Mucosa of rectum (tissue), 2 donors: ENCODE measurements at regions not wholly inside any gene's neighbourhood (a gene's known extent, or its start where the extent isn't known, plus 50 kb on each side); places are given as distances from the start of the nearest gene placed in this dataset.

Source experiments
- H3K27ac ChIP-seq, 2 donors: one replicate each; pipeline ENCODE4 v1.7.0; 2013; ENCODE audit warnings: inconsistent platforms in 2 of 2, low read depth in 2 of 2, low read length in 2 of 2
- H3K27me3 ChIP-seq, 2 donors: one replicate each; pipeline ENCODE4 v1.7.0; 2013; ENCODE audit warnings: low read length in 2 of 2; ENCODE audit not compliant: control insufficient read depth in 2 of 2, insufficient read depth in 2 of 2
- H3K36me3 ChIP-seq, 2 donors: one replicate each; pipeline ENCODE4 v1.7.0; 2013; ENCODE audit warnings: low read length in 2 of 2; ENCODE audit not compliant: control insufficient read depth in 2 of 2, insufficient read depth in 2 of 2
- H3K4me1 ChIP-seq, 2 donors: one replicate each; pipeline ENCODE4 v1.7.0; 2013; ENCODE audit warnings: low read length in 2 of 2, mild to moderate bottlenecking in 1 of 2; ENCODE audit not compliant: control insufficient read depth in 2 of 2, insufficient read depth in 2 of 2
- H3K4me3 ChIP-seq, 2 donors: one replicate each; pipeline ENCODE4 v1.7.0; 2013; ENCODE audit warnings: low read length in 2 of 2
- H3K9ac ChIP-seq, 2 donors: one replicate each; pipeline ENCODE4 v1.7.0; 2013; ENCODE audit warnings: low read length in 2 of 2, low read depth in 1 of 2, mild to moderate bottlenecking in 1 of 2
- H3K9me3 ChIP-seq, 2 donors: one replicate each; pipeline ENCODE4 v1.7.0; 2013; ENCODE audit warnings: low read length in 2 of 2; ENCODE audit not compliant: control insufficient read depth in 2 of 2
- donor health status: healthy.
- donor health status: Normal muscosa, but diverticular disease.

DNA sequence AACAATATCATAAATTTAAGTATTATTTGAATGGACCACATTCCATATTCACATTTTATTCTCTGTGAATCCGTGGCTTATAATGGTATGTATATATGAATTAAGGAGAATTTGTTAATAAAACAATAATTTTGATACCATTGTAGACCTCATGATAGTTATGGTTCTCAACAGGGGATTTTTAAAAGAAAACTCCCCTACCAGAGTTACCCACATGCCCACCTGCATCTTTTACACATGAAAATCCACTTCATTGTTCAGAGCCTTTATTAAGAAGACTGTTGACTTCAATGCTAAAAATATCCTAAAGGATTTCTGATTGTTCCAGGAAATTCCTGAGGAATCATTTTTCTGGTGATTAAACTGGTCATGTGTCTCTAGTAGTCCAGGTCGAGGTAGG is 557.7 kb upstream of the MEF2C start:
- no peak overlapping the region for H3K4me3 ChIP-seq
- no peaks in the 10 kb centered on the region for H3K9me3 ChIP-seq
- no peaks in the 10 kb centered on the region for H3K4me1 ChIP-seq
- H3K27ac ChIP-seq = no peak overlapping the region
- no peaks in the 10 kb centered on the region for H3K27me3 ChIP-seq
- no peak overlapping the region for H3K9ac ChIP-seq
- no peaks in the 10 kb centered on the region for H3K36me3 ChIP-seq

DNA sequence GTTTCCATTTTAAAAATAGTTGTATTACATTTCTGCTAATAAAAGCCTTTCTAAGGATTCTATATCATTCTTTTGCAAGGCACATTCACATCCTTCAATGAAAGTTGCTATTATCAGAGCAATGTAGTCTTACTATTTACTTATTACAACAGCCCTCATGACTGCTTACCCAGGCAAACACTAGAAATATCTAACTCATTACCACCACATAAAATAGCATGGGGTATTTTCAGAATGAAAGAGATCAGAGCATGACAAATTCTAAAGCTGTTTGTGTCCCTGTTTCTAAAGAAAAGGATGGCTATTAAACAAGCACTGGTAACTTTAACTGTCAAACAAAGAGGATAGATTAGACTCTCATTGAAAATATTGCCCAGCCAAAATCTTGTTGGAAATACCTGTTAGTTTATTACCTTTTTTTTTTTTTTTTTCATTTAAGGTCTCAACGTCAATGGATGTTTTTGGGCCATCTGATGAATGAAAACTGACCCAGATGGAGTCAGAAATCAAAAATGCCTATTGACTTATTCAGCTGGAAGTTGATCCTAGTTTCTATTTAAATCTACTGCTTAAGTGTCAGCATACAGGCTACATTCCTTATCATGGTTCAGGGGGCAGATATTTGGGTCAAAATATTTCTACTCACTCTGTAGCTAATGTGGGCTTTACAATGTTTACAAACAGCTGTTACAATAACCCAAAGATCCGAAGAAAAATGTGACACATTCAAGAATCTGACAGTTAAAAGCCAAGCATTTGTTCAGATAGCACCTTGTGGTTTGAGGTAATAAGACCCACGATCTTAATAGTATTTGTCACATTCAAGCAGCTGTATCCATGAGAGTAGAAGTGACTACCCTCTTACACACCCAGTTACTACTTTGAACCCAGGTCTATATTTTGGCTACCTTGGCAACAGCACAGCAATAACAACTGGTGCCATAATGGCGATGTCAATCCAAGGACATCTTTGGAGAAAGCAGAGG is 554.8 kb upstream of the MEF2C start:
- Histone ChIP-seq H3K4me3 (no peak overlapping the region), H3K27ac (no peak overlapping the region)

DNA sequence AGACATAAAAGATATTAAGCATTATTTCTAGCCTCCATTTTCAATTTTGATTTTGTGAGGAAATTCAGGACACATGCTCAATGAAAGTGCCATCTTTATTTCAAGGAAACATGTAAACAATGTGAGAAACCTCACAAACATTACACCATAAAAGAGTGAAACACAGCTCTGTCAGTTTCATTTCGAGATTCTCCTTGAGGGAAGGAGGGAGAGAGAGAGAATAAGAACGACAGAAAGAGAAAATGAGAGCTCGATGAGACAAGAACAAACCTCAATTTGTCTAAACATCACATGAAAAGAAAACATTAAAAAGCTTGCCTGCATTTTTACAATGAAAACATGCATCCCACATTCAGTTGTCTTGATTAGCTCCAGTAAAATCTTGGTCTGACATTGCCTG is 553.5 kb upstream of the MEF2C start:
- Histone ChIP-seq H3K36me3 (no peaks in the 10 kb centered on the region), H3K4me3 (no peak overlapping the region), H3K4me1 (no peaks in the 10 kb centered on the region), H3K9ac (no peak overlapping the region), H3K27ac (no peak overlapping the region), H3K9me3 (no peaks in the 10 kb centered on the region), H3K27me3 (no peaks in the 10 kb centered on the region)

More for the DNA sequence above, 554.8 kb upstream of the MEF2C start:
- Histone ChIP-seq H3K9me3 (no peaks in the 10 kb centered on the region), H3K27me3 (no peaks in the 10 kb centered on the region), H3K9ac (no peak overlapping the region), H3K4me1 (no peaks in the 10 kb centered on the region), H3K36me3 (no peaks in the 10 kb centered on the region)

DNA sequence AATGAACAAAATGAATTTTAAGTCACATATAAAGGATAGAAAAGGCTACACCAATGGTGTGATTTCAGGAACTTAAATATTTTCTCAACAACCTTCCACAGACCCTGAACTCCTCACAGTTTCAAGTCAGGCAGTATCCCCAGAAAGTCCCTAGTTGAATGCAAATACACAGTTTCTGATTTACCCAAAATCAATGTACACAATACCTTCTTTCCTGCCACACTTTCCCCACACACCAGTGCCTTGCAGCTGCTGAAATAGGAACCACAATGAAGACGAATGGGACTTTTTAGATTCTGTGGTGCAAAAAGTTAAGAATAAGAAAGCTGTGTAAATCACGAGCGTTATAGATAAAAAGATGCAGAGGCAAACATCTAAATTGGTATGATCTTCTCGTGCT is 552.4 kb upstream of the MEF2C start:
- H3K36me3 ChIP-seq = no peaks in the 10 kb centered on the region
- no peak overlapping the region for H3K27ac ChIP-seq
- H3K4me1 ChIP-seq = no peaks in the 10 kb centered on the region
- no peaks in the 10 kb centered on the region for H3K27me3 ChIP-seq
- no peak overlapping the region for H3K9ac ChIP-seq
- no peak overlapping the region for H3K4me3 ChIP-seq
- no peaks in the 10 kb centered on the region for H3K9me3 ChIP-seq

DNA sequence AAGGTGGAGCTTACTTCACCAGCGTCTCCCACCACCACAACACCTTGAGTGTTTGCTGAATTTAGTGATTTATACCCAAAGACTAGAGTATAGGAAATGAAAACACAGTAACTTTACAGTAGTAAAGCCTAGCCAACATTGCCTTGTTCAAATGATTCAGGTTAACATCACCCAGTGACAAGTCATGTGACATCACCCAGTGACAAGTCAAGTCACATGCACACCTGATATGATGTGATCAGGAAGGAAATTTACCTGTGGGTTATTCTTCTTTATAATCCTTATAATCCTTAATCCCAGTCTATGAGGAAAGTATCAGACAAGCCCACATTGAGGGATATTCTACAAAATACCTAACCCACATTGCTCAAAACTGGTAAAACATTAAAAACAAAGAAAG is 545.6 kb upstream of the MEF2C start:
- H3K4me1 ChIP-seq = no peaks in the 10 kb centered on the region
- H3K27ac ChIP-seq = no peak overlapping the region
- H3K4me3 ChIP-seq = no peak overlapping the region
- H3K9me3 ChIP-seq = no peaks in the 10 kb centered on the region
- H3K36me3 ChIP-seq = no peaks in the 10 kb centered on the region
- H3K9ac ChIP-seq = no peak overlapping the region
- no peaks in the 10 kb centered on the region for H3K27me3 ChIP-seq

DNA sequence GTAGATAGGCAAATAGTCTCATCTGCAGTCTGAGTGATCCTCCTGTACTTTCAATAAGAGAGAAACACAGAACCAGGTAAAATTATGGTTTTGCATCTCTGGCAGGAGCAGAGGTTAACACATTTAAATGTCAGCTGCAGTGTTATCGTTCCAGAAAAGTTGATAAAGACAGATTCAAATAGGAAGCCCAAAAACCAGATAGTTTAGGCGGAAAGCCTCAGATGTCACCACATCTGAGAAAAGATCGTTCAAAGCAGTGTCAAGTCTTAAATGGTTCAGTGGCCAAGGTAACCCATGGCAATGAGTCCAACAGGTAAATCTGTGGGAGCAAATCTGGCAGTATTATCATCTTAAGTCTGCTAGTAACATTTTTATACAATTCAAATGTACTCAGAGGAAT is 542.1 kb upstream of the MEF2C start:
- H3K4me3 ChIP-seq = no peak overlapping the region
- peaks cover 0 to 7% of the 10 kb centered on the region in 2 donors for H3K4me1 ChIP-seq
- no peaks in the 10 kb centered on the region for H3K36me3 ChIP-seq
- H3K27ac ChIP-seq = no peak overlapping the region
- H3K27me3 ChIP-seq = no peaks in the 10 kb centered on the region
- no peak overlapping the region for H3K9ac ChIP-seq
- no peaks in the 10 kb centered on the region for H3K9me3 ChIP-seq

DNA sequence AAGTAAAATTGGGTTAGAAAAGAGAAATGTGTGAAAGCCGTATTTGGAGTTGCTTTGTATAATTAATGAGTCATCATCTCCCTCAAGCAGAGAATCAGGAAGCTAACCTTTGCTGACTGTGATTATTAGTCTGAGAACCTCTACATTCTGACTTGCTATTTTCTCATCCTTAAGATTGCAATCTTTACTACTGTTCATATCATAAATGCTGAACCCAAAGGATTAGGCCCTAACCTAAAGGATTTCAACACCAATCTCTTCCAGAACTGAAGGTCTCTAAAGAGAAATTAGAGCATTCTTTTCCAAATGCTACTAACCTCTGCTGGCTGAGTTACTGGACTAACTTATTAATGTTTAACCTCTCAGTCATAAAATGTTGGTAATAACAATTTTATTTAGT is 538.1 kb upstream of the MEF2C start:
- no peak overlapping the region for H3K9ac ChIP-seq

DNA sequence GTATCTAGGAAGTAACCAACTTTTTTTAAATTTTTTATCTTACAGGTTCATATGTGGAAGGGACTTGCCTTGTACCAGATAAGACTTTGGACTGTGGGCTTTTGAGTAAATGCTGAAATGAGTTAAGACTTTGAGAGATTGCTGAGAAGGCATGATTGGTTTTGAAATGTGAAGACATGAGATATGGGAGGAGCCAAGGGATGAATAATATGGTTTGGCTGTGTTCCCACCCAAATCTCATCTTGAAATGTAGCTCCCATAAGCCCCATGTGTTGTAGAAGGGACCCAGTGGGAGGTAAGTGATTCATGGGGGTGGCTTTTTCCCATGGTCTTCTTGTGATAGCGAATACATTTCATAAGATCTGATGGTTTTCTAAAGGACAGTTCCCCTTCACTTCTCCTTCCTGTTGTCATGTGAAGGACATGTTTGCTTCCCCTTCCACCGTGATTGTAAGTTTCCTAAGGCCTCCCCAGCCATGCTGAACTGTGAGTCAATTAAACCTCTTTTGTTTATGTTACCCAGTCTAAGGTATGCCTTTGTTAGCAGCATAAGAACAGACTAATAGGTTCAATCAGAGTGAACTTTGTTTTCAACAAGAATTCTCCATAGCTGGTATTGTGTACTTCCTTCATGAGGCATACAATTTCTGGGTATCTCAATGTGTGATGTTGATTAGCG is 535.6 kb upstream of the MEF2C start:
- Histone ChIP-seq H3K27me3 (no peaks in the 10 kb centered on the region), H3K4me3 (no peak overlapping the region), H3K4me1 (peaks cover 0 to 7% of the 10 kb centered on the region in 2 donors), H3K27ac (no peak overlapping the region), H3K36me3 (no peaks in the 10 kb centered on the region), H3K9me3 (no peaks in the 10 kb centered on the region), H3K9ac (no peak overlapping the region)

More for the DNA sequence above, 538.1 kb upstream of the MEF2C start:
- Histone ChIP-seq H3K36me3 (no peaks in the 10 kb centered on the region), H3K4me1 (peaks cover 0 to 7% of the 10 kb centered on the region in 2 donors), H3K9me3 (no peaks in the 10 kb centered on the region), H3K27me3 (no peaks in the 10 kb centered on the region), H3K27ac (no peak overlapping the region), H3K4me3 (no peak overlapping the region)

DNA sequence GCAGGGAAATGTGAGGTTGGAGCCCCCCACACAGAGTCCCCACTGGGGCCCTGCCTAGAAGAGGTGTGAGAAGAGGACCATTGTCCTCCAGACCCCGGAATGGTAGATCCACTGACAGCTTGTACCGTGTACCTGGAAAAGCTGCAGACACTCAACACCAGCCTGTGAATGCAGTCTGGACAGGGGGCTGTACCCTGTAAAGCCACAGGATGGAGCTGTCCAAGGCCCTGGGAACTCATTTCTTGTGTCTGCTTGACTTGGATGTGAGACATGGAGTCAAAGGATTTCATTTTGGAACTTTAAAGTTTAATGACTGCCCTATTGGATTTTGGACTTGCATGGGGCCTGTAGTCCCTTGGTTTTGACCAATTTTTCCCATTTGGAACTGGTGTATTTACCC is 535.0 kb upstream of the MEF2C start:
- Histone ChIP-seq H3K9ac (no peak overlapping the region), H3K4me3 (no peak overlapping the region), H3K36me3 (no peaks in the 10 kb centered on the region), H3K27ac (no peak overlapping the region), H3K27me3 (no peaks in the 10 kb centered on the region), H3K9me3 (no peaks in the 10 kb centered on the region), H3K4me1 (peaks cover 0 to 7% of the 10 kb centered on the region in 2 donors)

DNA sequence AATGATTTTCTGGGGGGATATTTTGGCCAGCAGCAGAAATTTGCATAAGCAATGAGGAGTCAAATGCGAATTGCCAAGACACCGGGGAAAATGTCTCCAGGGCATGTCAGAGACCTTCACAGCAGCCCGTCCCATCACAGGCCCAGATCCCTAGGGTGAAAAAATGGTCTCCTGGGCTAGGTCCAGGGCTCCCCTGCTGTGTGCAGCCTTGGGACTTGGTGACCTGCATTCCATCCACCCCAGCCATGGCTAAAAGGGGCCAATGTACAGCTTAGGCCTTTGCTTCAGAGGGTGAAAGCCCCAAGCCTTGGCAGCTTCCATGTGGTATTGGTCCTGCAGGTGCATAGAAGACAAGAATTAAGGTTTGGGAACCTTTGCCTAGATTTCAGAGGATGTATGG is 534.5 kb upstream of the MEF2C start:
- Histone ChIP-seq H3K4me1 (peaks cover 0 to 7% of the 10 kb centered on the region in 2 donors), H3K36me3 (no peaks in the 10 kb centered on the region), H3K4me3 (no peak overlapping the region), H3K9ac (no peak overlapping the region), H3K27me3 (no peaks in the 10 kb centered on the region), H3K9me3 (no peaks in the 10 kb centered on the region), H3K27ac (no peak overlapping the region)
